ENCODE measurements at regions not wholly inside any gene's neighbourhood (a gene's known extent, or its start where the extent isn't known, plus 50 kb on each side); places are given as distances from the start of the nearest gene placed in this dataset.

- DNase-seq = no peak
These were observed 190.1 kb downstream of the TTC32 start for GRCh38 chr2:19711470-19712372.

- DNase-seq = no peak
These were observed 191.6 kb downstream of the TTC32 start for GRCh38 chr2:19710230-19710629.

- DNase-seq = no peak
These were observed 192.2 kb downstream of the TTC32 start for GRCh38 chr2:19709553-19709952.

- no peak for DNase-seq
These were observed 193.0 kb downstream of the TTC32 start for GRCh38 chr2:19708776-19709175.

- no peak for DNase-seq
These were observed 195.5 kb downstream of the TTC32 start for GRCh38 chr2:19706332-19706731.

GRCh38 chr2:19702267-19702666 is 199.5 kb downstream of the TTC32 start:
- no peak for DNase-seq

GRCh38 chr2:19700861-19701585 is 200.8 kb downstream of the TTC32 start:
- no peak for DNase-seq

- no peak for DNase-seq
These were observed 204.7 kb downstream of the TTC32 start for GRCh38 chr2:19697131-19697530.

GRCh38 chr2:19695706-19696105 is 206.1 kb downstream of the TTC32 start:
- no peak for DNase-seq

GRCh38 chr2:19691892-19692291 is 209.9 kb downstream of the TTC32 start:
- no peak for DNase-seq

GRCh38 chr2:19690429-19690828 is 211.4 kb downstream of the TTC32 start:
- DNase-seq = no peak

- no peak for DNase-seq
These were observed 212.1 kb downstream of the TTC32 start for GRCh38 chr2:19689646-19690168.

- no peak for DNase-seq
These were observed 213.7 kb downstream of the TTC32 start for GRCh38 chr2:19688059-19688458.

GRCh38 chr2:19687017-19687659 is 214.6 kb downstream of the TTC32 start:
- no peak for DNase-seq

GRCh38 chr2:19686439-19686838 is 215.3 kb downstream of the TTC32 start:
- no peak for DNase-seq

- DNase-seq = no peak
These were observed 216.1 kb downstream of the TTC32 start for GRCh38 chr2:19685731-19686130.

- no peak for DNase-seq
These were observed 217.3 kb downstream of the TTC32 start for GRCh38 chr2:19684516-19684915.

- no peak for DNase-seq
These were observed 218.2 kb downstream of the TTC32 start for GRCh38 chr2:19683556-19683955.

- DNase-seq = no peak
These were observed 219.3 kb downstream of the TTC32 start for GRCh38 chr2:19682493-19682892.

GRCh38 chr2:19677825-19678518 is 223.8 kb downstream of the TTC32 start:
- DNase-seq = no peak

GRCh38 chr2:19677215-19677777 is 224.5 kb downstream of the TTC32 start:
- DNase-seq = no peak

GRCh38 chr2:19676770-19677169 is 225.0 kb downstream of the TTC32 start:
- no peak for DNase-seq
